Mucosa of descending colon (tissue), 3 donors: ENCODE measurements at regions not wholly inside any gene's neighbourhood (a gene's known extent, or its start where the extent isn't known, plus 50 kb on each side); places are given as distances from the start of the nearest gene placed in this dataset.
A peak's percentile ranks its signal among the peaks of the same experiment; 100 is the strongest.
"Not testable (repeated sequence)": the region's sequence is repeated elsewhere in the genome, so short reads cannot be mapped to it uniquely, and the experiment has no call there.

ENCODE experiments used
- ATAC-seq: fragments of 200-7000 bp; cut with Tn5 transposase; one replicate; pipeline ENCODE4 v1.9.1; 2020; ENCODE audit warnings: mild to moderate bottlenecking, moderate library complexity
- DNase-seq, 3 donors: peaks; one replicate each; pipeline ENCODE4 v3.0.0-alpha.2; 2020
- H3K36me3 ChIP-seq: fragments of 200-600 bp; one replicate; pipeline ENCODE4 v1.8.0; 2021; ENCODE audit warnings: low read depth, mild to moderate bottlenecking
- H3K4me1 ChIP-seq: fragments of 200-600 bp; one replicate; pipeline ENCODE4 v1.8.0; 2021; ENCODE audit warnings: low read depth, mild to moderate bottlenecking
- H3K4me3 ChIP-seq: fragments of 200-600 bp; one replicate; pipeline ENCODE4 v1.8.0; 2021; ENCODE audit warnings: mild to moderate bottlenecking
- H3K9me3 ChIP-seq: fragments of 200-600 bp; one replicate; pipeline ENCODE4 v1.8.0; 2021; ENCODE audit warnings: mild to moderate bottlenecking
- CTCF ChIP-seq: fragments of 200-600 bp; IDR thresholded peaks from one replicate; pipeline ENCODE4 v1.8.0; 2022; ENCODE audit warnings: antibody characterized with exemption, mild to moderate bottlenecking
- intact Hi-C, 2 donors: fragments of 100-400 bp; cut with DNase I in 1 of 2; cut with micrococcal nuclease in 1 of 2; formaldehyde crosslinking; loops; one replicate each; pipeline versions ENCODE4 v1.11.0 to v1.11.1; 2022; cut with DNase I, micrococcal nuclease
- donor health status: DM: no; HTN: no; CAD: no; lungs with moderate emphysema.
- donor health status: DM: no; HTN: no; CAD: no.
- donor health status: DM: no; HTN: yes; CAD: no.

GRCh38 chr7:124635416-124635815 lies 130.2 kb downstream of the GPR37 start:
- Histone ChIP-seq H3K4me3 (no peak overlapping the region), H3K4me1 (no peaks in the 10 kb centered on the region), H3K9me3 (no peaks in the 10 kb centered on the region), H3K36me3 (no peaks in the 10 kb centered on the region)
- ATAC-seq, result no peak
- intact Hi-C loops, result no loop called here
- TF ChIP-seq CTCF, result no peak
- no peak for DNase-seq

GRCh38 chr7:124633740-124634139 lies 131.9 kb downstream of the GPR37 start:
- Histone ChIP-seq H3K9me3 (no peaks in the 10 kb centered on the region), H3K36me3 (no peaks in the 10 kb centered on the region), H3K4me1 (no peaks in the 10 kb centered on the region), H3K4me3 (no peak overlapping the region)
- TF ChIP-seq CTCF, result no peak
- ATAC-seq (no peak), DNase-seq (peak in 1 of 3 donors; percentile 20)
- intact Hi-C loops, result no loop called here

GRCh38 chr7:124630395-124630794 lies 135.2 kb downstream of the GPR37 start:
- no peak overlapping the region for H3K4me3 ChIP-seq
- H3K4me1 ChIP-seq, result no peaks in the 10 kb centered on the region
- no peak for DNase-seq
- no peaks in the 10 kb centered on the region for H3K36me3 ChIP-seq
- no peak for ATAC-seq
- no peaks in the 10 kb centered on the region for H3K9me3 ChIP-seq
- TF ChIP-seq CTCF, result no peak
- intact Hi-C loops, result no loop called here

- no peak overlapping the region for H3K4me3 ChIP-seq
- no peaks in the 10 kb centered on the region for H3K36me3 ChIP-seq
- intact Hi-C loops, result no loop called here
- TF ChIP-seq CTCF, result no peak
- H3K4me1 ChIP-seq, result no peaks in the 10 kb centered on the region
- DNase-seq (no peak), ATAC-seq (no peak)
- no peaks in the 10 kb centered on the region for H3K9me3 ChIP-seq
Measured at GRCh38 chr7:124618871-124619270, 146.7 kb downstream of the GPR37 start.

GRCh38 chr7:124618051-124618450 lies 147.5 kb downstream of the GPR37 start:
- H3K36me3 ChIP-seq, DNase-seq, H3K4me3 ChIP-seq, ATAC-seq, H3K4me1 ChIP-seq, intact Hi-C loops, H3K9me3 ChIP-seq: not testable (repeated sequence)

GRCh38 chr7:124603066-124603465 lies 162.5 kb downstream of the GPR37 start:
- no peak for TF ChIP-seq CTCF
- no peak for DNase-seq
- Histone ChIP-seq H3K4me3 (no peak overlapping the region), H3K36me3 (no peaks in the 10 kb centered on the region), H3K9me3 (no peaks in the 10 kb centered on the region), H3K4me1 (no peaks in the 10 kb centered on the region)
- no peak for ATAC-seq
- intact Hi-C loops, result no loop called here
